D341Med (cell line): ENCODE measurements at regions not wholly inside any gene's neighbourhood (a gene's known extent, or its start where the extent isn't known, plus 50 kb on each side); places are given as distances from the start of the nearest gene placed in this dataset.
A peak's percentile ranks its signal among the peaks of the same experiment; 100 is the strongest.
"Not testable (repeated sequence)": the region's sequence is repeated elsewhere in the genome, so short reads cannot be mapped to it uniquely, and the experiment has no call there.

Experiments used
- DNase-seq: peaks from one replicate; pipeline ENCODE4 v3.0.0; 2012; ENCODE audit warnings: low spot score

- DNase-seq: no peak
Measured at GRCh38 chr11:109480251-109480650, 58.3 kb downstream of the C11orf87 start.

- no peak for DNase-seq
Measured at GRCh38 chr11:109486129-109486528, 64.1 kb downstream of the C11orf87 start.

GRCh38 chr11:109490953-109491635, 69.1 kb downstream of the C11orf87 start:
- DNase-seq: peak; percentile 30

GRCh38 chr11:109506115-109506514, 84.1 kb downstream of the C11orf87 start:
- DNase-seq: no peak

DNA sequence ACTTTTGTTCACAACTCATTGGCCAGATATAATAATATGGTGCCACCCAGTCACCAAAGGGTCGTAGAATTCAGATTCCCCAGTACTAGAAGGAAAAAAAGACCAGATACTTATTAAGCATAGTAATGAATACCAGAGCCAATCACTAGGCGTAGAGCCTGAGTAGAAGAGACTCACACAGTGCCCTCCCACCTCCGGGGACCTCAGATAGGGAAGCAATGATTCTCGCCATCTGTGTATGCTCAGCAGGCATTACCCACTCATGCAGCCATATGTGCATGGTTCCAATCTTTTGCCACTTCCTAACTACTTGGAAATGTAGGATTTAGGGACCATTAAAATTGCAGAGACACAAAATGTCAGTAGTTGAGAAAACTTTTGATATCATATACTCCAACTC, 85.3 kb downstream of the C11orf87 start:
- no peak for DNase-seq

GRCh38 chr11:109507836-109508561, 86.0 kb downstream of the C11orf87 start:
- no peak for DNase-seq

DNA sequence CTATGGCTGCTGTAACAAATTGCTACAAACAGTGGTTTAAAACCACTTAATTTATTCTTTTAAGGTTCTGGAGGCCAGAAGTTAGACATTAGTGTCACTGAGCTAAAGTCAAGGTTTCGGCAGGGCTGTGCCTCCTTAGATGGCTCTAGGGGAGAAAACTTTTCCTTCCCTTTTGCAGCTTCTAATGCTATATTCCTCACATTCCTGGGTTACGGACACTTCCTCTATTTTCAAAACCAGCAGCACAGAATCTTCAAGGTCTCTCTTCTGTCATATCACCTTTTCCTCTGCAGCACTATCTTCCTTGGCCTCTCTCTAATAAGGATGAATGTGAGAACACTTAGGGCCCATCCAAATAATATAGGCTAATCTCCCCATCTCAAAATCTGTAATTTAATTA, 87.0 kb downstream of the C11orf87 start:
- DNase-seq: no peak

DNA sequence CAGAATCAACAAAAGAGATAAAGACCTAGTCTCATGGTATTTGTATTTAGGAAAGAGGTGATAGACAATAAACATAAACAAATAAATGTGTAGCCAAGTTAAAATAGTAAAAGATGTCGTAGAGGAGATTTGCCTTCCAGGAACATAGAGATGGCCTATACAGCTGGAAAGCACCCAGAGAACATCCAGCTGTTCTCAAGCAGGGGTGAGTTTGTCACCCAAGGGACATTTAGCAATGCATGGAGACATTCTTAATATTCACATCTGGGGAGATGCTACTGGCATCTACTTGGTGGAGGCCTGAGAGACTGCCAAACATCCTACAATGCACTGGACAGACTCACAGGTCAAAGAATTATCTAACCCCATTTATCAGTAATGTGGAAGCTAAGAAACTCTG, 88.3 kb downstream of the C11orf87 start:
- no peak for DNase-seq

DNA sequence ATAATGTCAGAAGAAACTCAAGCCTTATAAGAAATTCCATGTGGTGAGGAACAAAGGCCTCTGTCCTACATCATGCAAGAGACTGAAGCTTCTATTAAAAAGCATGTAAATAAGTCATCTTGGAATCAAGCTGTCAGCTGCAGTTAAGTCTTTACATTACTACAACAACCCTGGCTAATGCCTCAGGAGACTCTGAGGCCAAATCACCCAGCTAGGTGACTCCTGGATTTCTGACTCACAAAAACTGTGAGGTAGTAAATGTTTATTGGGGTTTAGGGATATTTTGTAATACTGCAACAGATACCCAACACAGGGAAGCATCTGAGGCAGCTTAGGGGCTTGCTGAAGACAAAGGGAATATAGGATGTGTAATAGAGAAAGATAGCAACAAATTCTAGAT, 89.6 kb downstream of the C11orf87 start:
- DNase-seq: no peak

DNA sequence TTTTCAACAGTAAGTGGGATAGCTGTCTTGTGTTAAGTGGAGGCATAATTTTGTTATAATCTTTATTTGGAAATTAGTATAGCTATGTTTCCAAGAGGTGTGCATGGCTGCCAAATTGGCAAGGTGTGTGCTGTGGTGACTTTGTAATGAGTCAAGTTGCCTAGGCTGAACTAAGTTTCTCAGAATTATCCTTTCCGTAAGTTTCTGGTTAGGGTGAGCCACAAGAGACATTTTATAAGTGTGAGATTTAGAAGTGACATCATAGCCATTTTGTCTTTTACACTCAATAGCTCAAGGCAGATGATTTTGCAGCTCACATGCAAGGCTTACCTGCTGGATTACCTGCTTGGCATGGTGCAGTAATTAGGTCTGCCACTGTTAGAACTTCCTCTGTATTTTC, 90.3 kb downstream of the C11orf87 start:
- no peak for DNase-seq

GRCh38 chr11:109512680-109513079, 90.7 kb downstream of the C11orf87 start:
- no peak for DNase-seq

DNA sequence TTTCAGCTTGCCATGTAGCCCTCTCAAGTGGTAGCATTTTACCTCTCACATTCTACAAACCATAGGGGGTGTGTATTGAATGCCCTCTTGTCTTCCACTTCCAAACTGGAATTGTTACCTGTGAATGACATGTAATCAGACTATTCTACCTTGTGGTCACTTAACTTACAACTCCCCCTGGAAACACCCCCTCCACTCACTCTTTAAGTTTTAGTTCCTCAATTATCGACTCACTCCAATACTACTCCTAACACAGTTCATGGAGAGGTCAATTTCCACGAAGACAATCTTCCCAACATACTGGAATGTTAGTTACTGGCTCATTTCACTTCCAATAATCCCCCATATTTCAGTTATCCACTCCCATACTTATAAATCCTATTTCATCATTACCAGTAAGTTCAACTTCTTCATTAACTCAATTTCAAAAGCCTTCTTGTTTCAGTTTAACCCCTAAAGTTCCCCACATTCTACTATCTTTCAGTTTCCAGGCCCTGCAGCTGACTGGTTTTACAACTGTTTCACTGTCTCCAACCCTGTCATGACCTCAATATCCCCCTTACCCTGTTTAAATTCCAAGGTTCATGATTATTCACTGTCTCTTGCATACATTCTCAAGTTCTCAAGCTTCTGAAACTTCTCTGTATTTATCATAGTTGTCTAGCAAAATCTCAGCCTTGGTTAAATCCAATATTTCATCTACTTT, 92.5 kb downstream of the C11orf87 start:
- DNase-seq: no peak

DNA sequence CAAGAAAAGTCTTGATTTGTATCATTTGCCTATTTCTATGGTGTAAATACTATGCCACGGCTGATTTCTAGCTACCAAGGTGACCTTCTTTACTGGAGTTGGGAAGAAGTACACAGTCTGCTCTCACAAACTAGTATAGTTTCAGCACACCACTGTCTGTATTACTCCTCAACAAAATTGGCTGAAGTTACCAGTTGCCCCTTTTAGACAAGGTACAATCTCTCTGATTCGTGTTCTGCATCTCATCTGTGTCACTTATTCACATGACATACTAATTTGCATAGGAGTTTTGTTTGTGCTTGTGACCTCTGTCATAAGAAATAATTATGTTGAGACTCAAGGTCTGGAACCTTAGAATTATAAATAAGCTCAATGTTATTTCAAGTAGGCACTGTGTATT, 97.3 kb downstream of the C11orf87 start:
- DNase-seq: no peak

DNA sequence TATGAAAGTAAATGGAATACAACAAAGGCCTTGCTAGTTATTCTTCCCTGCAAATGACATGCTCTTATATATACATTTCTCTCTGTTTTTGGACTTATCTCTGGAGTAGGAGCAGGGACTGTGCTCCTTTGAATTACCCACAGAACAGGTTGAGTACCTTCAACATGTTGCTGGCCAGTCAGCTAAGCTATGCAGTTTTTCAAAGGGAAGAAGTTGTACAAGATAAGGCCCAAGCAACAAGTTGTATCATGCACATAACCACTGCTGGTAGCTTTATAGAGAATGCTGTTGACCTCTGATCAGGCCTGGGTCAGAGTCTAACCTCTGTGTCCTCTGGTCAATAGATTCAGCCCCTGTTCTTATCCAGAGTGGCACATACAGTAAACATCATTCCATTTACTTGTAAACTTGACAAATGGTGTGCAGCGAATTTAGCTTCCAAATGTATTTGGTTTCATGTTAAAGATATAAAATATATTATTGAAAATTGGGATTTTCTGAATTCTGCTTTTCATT, 99.6 kb downstream of the C11orf87 start:
- DNase-seq: no peak

DNA sequence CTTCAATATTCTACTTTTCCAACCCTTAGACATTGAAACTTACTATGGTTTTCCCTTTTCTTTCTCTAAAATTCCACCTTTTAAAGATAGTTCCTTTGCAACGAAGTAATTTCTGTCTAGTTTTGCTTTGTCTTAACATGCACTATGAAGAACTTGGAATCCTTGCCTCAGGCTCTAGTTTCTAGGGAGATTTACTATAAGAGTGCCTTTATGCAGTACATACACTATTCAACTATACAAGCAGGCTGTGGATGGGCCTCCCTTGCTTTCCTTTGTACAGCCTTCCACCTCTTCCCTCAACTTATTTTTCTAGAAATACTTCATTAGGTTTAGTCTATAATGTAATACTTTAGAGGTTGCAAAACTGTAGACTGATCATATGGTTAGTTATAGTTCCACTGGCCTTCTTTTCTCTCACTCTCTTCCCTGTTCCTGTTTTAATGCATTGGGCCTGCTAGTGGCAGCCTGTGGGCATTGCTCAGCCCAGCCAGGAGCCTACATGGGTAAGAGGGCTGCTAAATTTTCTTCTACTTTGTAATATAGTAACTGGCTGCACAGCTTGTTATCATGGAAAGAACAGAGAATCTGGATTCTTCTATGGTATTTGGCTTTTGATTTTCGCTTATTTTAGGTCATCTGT, 100.2 kb downstream of the C11orf87 start:
- DNase-seq: no peak

DNA sequence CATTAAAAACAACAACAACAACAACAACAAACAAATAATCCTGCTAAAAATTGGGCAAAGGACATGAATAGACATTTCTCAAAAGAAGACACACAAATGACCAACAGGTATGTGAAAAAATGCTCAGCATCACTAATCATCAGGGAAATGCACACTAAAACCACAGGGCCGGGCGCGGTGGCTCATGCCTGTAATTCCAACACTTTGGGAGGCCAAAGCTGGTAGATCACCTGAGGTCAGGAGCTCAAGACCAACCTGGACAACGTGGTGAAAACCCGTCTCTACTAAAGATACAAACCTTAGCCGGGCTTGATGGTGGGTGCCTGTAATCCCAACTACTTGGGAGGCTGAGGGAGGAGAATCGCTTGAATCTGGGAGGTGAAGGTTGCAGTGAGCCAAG, 103.6 kb downstream of the C11orf87 start:
- not testable (repeated sequence) for DNase-seq

DNA sequence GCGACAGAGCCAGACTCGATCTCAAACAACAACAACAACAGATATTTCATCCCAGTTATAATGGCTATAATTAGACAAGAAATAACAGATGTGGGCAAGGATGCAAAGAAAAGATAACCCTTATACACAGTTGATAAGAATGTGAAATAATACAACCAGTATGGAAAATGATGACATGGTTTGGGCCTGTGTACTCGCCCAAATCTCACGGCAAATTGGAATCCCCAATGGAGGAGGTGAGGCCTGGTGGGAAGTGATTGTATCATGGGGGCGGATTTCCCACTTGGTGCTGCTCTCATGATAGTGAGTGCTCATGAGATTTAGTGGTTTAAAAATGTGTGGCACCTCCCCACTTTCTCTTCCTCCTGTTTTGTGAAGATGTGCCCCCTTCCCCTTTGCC, 104.1 kb downstream of the C11orf87 start:
- no peak for DNase-seq

DNA sequence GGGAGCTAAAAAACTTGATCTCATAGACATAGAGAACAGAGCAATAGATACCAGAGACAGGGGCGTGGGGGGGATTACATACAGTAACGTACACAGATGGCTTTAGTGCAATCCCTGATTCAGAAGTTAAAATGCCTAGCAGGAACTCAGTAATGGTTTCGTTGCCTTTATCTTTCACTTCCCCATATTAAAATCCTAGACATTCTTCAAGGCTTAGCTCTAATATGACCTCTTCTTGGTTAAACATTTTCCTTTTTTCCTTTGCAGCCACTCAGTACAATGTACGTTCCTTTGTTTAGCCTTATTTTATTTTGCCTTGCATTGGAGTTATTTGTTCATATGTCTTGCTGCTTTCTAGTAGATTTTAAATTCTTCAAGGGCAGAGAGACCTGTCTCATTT, 104.9 kb downstream of the C11orf87 start:
- DNase-seq: no peak

- no peak for DNase-seq
Measured at GRCh38 chr11:109527496-109527895, 105.5 kb downstream of the C11orf87 start.

GRCh38 chr11:109547356-109548027, 125.5 kb downstream of the C11orf87 start:
- no peak for DNase-seq

GRCh38 chr11:109552376-109552775, 130.4 kb downstream of the C11orf87 start:
- DNase-seq: no peak

GRCh38 chr11:109553284-109553683, 131.3 kb downstream of the C11orf87 start:
- DNase-seq: no peak
